ENCODE measurements at regions not wholly inside any gene's neighbourhood (a gene's known extent, or its start where the extent isn't known, plus 50 kb on each side); places are given as distances from the start of the nearest gene placed in this dataset.
"Not testable (repeated sequence)": the region's sequence is repeated elsewhere in the genome, so short reads cannot be mapped to it uniquely, and the experiment has no call there.

DNA sequence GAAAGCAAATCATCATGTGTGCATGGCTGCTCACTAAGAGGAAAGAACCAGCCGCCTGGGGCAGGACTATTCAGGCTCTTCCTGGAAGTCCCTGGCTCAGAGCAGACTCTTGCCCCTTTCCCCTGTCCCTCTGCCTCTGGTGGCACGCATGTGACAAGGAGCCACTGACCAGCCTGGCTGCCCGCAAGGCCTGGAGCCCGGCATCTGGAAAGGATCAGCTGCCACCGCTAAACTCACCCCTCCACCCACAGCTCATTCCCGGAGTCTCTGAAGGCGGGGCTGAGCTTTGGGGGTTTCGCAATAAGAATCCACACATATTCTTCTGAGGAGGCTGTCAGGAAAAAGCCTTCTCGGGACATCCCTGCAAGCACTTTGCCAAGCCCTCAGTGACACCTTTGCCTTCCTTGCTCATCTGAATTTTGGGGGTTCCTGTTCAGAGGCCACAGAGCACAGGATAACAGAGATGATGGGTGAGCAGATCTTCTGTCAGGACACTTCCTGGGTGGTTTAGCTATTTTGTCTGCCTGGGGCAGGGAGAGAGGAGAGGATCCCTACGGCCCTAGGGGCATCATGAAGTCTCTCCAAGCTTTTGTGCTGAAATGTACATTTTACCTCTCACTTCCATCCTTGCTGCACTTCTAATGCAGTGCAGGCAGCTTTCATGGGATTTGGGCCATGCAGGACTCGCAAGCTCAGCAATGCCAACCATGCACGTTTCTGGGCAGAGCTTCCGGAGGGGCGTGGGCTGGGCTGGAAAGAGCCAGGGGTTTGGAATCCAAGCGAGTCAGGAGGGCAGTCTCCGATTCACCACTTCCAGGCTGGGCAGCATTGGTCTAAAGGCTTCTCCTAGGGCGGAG lies 124.8 kb upstream of the MAP1LC3B2 start:
- no peak for DNase-seq

DNA sequence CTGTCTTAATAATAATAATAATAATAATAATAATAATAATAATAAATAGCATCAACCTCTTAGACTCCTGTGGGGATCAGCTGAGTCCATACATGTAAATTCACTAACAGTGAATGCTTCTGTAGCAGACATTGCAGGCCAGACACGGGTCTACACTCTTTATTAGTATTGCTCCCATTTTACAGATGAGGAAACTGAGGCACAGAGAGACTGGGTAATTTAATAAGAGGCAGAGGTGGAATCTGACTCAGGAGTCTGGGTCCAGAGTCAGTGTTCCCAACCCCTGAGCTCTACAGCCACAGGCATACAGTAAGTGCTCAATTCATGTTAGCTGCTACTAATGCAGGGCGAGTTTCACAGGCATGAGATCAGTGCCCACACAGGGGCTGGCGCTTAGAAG lies 123.2 kb upstream of the MAP1LC3B2 start:
- DNase-seq: no peak

DNA sequence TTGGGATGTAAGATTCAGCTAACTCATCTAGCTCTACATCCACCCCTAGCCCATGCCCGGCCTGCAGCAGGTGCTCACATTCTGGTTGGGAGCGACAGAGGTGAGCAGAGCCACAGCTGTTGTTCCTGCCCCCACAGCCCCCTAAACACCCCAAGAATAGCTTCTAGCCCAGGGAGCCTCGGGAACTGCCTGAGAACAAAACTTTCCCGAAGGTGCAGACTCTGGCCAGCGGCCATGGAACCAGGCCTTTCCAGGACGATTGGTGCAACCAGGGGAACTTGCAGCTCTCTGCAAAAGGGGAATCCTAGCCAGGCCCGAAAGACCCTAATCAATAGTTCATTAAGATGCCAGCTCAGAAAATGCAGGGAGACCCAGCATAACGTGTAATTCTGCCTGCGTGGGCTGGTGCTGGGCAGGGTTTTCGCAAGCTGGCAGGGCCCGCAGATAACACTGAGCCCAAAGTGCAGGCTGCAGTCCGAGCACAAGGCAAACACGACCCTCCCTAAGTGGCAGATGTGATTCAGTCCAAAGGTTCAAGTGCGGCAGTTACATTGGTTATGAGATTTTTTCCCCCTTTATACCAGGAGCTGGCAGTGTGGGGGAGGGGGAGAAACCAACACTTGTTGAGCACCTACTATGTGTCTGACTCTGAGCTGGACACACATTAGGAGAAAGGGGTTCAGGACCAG lies 122.5 kb upstream of the MAP1LC3B2 start:
- DNase-seq: no peak

GRCh38 chr12:116441292-116441691 lies 117.9 kb upstream of the MAP1LC3B2 start:
- no peak for DNase-seq

DNA sequence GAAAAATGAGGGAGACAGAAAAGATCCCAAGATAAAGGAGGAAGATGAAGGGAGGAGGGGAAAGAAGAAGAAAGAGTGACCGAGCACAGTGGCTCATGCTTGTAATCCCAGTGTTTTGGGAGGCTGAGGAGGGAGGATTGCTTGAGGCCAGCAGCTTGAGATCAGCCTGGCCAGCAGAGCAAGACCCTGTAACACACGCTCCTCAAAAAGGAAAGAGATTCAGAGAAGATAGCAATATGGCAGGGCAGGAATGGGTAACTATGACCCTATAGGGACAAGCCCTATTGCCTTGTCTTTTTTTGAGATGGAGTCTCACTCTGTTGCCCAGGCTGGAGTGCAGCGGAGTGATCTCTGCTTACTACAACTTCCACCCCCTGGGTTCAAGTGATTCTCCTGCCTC lies 116.9 kb upstream of the MAP1LC3B2 start:
- no peak for DNase-seq

DNA sequence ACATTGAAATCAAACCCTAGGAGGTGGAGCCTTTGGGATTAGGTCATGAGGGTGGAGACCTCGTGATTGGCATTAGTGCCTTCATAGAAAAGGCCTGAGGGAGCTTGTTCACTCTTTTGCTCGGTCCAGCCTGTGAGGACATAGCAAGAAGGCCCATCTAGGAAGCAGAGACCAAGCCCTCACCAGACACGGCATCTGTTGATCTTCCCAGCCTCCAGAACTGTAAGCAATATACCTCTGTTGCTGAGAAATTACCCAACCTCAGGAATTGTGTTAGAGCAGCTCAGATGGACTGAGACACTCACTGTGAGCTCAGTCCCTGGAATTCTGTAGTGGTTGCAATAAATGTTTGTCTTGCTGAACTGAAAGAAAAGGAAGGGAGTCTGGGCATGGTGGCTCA lies 116.2 kb upstream of the MAP1LC3B2 start:
- DNase-seq: no peak

- DNase-seq: no peak
These were observed 115.2 kb upstream of the MAP1LC3B2 start for GRCh38 chr12:116443821-116444589.

GRCh38 chr12:116444590-116444943 lies 114.6 kb upstream of the MAP1LC3B2 start:
- DNase-seq: no peak

DNA sequence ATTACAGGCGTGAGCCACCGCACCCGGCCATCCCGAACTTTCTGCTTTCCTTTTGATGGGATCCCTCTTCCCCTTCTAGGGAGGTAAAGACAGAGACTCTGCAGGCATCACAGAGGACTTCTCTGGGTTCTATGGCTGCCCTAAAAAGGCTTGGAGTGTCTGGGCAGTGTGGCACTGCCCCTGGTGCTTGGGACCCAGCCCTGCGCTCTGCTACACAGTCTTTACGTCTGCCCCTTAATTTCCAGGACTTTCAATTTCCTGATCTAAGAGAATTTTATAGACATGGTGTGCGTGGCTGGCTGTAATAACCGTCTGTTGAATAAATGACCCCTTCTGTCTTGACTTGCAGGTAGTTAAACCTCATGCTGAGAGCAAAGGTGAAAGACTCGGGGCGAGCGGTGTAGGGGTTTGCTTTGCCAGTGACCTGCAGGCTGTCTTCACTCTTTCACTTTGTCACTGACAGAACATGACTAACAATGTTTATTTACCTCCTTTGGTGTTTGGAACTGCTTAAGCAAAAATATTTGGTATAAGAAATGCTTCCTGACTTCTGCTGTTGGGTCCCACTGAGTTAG lies 110.9 kb upstream of the MAP1LC3B2 start:
- DNase-seq: no peak

DNA sequence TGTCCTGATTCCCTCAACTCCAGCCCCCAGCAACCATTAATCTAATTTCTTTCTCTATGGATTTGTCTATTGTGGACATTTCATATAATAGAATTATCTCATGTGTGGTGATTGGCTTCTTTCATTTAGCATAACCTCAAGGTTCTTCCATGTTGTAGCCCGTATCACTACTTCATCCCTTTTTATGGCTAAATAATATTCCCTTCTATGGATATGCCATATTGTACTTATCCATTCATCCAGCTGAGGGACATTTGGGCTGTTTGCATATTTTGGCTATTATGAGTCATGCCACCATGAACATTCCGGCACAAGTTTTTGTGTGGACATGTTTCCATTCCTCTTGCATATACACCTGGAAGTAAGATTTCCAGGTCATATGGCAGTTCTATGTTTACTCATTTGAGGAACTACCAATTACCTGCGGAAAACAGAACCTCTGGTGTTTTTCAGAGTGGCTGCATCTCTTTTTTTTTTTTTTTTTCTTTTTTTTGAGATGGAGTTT lies 108.7 kb upstream of the MAP1LC3B2 start:
- DNase-seq: no peak

DNA sequence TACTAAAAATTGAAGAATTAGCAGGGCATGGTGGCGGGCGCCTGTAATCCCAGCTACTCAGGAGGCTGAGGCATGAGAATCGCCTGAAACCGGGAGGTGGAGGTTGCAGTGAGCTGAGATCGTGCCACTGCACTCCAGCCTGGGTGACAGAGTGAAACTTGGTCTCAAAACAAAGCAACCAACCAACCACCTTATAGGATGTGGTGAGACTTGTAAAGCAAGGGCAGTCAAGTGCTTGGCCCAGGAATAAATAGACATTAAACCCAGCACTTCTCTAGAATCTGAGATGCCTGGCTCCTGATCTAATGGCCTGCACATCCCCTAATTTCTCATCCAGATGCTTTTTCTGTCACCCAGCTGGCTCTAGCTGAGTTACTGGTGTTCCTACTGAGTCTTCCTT lies 106.2 kb upstream of the MAP1LC3B2 start:
- not testable (repeated sequence) for DNase-seq

- DNase-seq: no peak
These were observed 105.5 kb upstream of the MAP1LC3B2 start for GRCh38 chr12:116453631-116454030.

DNA sequence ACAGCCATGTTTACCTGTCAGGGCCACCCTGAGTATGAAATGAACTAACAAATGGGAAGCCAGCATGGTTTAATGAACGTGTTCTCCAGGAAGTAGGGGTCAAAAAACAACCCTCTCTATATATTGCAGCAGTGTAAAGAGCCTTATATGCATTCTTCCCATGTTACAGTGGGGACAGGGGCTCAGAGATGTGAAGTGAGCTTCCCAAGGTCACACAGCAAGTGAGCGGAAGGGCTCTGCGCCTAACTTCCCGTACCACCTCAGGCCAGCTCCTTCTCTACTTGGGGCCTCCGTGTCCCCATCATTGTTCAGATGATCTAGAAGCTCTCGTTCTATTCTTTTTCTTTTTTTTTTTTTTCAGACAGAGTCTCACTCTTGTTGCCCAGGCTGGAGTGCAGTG lies 105.1 kb upstream of the MAP1LC3B2 start:
- no peak for DNase-seq

DNA sequence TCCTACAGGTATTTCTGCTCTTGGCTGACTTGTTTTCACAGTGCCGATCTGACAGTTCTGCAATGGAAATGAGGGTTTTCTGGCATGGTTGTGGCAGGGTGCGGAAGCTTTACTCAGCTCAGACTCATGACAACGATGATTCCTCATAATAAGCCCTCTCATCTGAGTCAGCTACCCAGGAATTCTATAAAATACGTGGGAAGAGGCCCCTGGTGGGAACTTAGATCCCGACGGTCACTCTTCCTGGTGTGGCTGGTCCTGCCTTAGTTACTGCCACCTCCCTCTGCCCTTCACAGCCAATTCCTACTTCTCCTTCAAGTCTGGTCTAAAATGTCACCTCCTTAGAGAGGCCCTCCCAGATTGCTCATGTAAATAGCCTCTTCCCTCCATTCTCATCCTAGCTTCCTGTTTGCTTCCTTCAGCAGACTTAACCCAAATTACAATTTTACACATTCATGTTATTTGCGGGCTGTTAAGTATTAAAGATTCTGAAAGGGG lies 104.2 kb upstream of the MAP1LC3B2 start:
- no peak for DNase-seq

DNA sequence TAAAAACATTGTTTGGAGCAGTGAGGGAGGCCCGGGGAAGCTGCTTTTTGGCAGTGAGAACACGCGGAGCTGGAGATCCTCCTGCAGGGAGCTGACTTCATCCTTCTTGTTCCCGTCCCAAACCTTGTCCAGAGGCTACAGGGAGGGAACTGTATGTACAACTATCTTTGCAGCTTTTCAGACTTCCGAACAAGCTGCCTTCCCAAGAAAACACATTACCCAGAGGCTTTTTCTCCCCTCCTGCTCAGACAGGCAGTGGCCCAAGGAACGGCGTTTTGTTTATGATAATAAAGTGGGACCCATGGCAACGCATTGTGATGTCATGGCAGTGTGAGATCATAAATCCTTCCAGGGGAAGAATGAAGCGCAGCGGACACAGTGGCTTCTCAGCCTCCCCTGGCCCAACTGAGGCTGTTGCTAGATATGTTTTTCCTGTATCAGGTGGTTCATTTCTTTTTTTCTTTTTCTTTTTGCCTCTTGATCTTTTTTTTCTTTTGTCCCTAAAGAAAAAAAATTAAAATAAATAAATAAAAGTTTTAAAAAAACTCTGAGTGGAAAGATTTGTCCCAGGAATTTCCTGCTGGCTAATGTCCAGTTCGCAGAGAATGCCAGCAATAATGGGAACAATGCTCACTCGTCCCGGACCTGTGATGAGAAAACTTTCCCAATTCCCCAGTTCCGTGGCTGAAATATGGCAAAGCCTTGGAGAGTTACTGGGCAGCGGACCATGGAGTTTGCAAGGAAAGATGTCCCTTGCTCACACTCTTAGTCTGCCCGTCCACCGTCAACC lies 103.4 kb upstream of the MAP1LC3B2 start:
- no peak for DNase-seq

DNA sequence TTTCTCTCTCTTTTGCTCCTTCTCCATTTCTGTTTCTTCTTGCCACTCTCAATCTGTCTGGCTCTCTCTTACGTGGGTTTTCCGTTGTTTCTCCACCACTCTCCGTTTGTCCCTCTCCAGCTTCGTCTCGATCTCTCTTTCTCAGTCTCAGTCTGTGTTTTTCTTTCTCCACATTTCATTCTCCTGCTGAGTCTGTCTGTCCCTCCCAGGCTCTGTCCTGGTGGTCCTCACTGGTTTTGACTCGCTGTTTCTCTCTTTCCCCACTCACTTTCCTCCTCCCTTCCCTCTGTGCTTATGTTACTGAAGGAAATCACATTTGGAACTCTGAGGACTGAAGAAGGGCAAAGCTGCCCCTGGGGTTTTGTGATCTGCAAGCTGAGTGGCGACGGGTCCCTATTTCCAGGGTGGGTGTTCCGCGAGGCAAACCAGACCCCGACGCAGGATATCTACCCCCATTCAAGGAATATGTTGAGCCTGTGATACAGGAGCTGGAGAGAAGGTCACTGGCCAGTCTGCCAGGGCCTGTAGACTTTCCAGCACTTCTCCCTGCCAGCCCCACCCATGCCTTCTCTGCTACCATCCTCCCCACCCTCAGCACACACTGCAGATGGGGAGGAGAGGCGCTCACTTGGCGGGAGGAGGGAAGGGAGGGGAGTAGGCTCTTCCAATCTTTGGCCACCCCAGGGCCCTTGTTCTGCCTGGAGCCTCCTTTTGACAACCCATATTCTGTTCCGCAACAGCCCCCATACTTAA lies 102.7 kb upstream of the MAP1LC3B2 start:
- no peak for DNase-seq

GRCh38 chr12:116458492-116458891 lies 100.7 kb upstream of the MAP1LC3B2 start:
- DNase-seq: no peak

GRCh38 chr12:116459011-116459875 lies 99.9 kb upstream of the MAP1LC3B2 start:
- no peak for DNase-seq

DNA sequence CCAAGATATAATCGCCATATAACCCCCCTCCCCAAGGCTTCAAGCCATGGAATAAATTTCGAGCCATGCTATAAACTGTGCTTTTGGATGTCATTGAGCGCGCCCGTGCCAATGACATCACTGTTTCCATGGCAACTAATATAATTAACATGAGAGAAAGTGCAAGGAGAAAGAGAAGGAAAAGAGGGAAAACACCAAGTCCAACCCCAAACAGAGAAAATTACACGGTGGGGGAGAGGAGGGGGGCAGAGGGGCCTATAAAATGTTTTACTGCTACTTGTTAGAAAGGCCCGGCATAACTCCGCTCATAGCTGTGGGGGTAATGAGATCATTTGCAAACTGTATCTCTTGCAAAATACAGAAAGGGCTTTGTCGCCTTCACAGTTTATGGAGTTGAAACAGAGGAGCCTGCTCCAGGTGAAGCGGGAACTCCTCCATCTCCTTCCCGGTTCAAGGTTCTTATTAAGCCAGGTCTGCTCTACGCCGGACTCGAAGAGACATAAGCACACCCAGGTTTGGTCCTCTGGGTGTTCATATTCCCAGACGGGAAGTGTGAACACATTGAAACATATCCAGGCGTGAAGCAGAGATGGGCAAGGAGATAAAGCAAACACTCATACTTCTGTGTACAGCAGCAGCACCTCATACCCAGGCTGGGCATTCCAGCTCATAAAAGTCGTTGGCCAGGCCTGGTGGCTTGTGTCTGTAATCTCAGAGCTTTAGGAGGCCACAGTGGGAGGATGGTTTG lies 99.1 kb upstream of the MAP1LC3B2 start:
- no peak for DNase-seq
